ENCODE measurements at regions not wholly inside any gene's neighbourhood (a gene's known extent, or its start where the extent isn't known, plus 50 kb on each side); places are given as distances from the start of the nearest gene placed in this dataset.
"Not testable (repeated sequence)": the region's sequence is repeated elsewhere in the genome, so short reads cannot be mapped to it uniquely, and the experiment has no call there.

GRCh38 chr6:87754828-87755227, 52.8 kb upstream of the AKIRIN2 start:
- Histone ChIP-seq H4K20me1 (ENCODE audit: insufficient read depth) (no peaks in the 10 kb centered on the region), H3K4me2 (ENCODE audit: low read length) (no peak overlapping the region), H3K4me3 (ENCODE audit: low read length) (no peak overlapping the region), H3K79me2 (replicated peaks; ENCODE audit: insufficient read depth, low read length) (no peaks in the 10 kb centered on the region), H3K9me2 (ENCODE audit: insufficient read depth, low read length) (no peaks in the 10 kb centered on the region), H3K36me3 (ENCODE audit: insufficient read depth, low read length) (no peaks in the 10 kb centered on the region), H2AFZ (ENCODE audit: low read depth, low read length) (no peak overlapping the region), H3F3A (ENCODE audit: insufficient read depth, low read length, poor library complexity, severe bottlenecking) (no peaks in the 10 kb centered on the region), H3K9me3 (ENCODE audit: low read length) (no peaks in the 10 kb centered on the region), H3K27me3 (ENCODE audit: insufficient read depth, low read depth, low read length) (no peaks in the 10 kb centered on the region), H3K27ac (ENCODE audit: low read length) (no peak overlapping the region), H3K9ac (ENCODE audit: low read length) (no peak overlapping the region)
- TF ChIP-seq CTCF (IDR thresholded peaks at IDR 0.05; ENCODE audit: poor library complexity, severe bottlenecking), result no peak
- TF ChIP-seq RAD21 (conservative IDR thresholded peaks at IDR 0.05), result no peak
- no peak for TF ChIP-seq EP300 (conservative IDR thresholded peaks at IDR 0.05; ENCODE audit: poor library complexity, severe bottlenecking)
- TF ChIP-seq SMC3 (conservative IDR thresholded peaks at IDR 0.05; ENCODE audit: poor library complexity), result no peak

- no peak overlapping the region for H3K4me3 ChIP-seq (ENCODE audit: low read length)
- no peak overlapping the region for H3K4me2 ChIP-seq (ENCODE audit: low read length)
- H3K27me3 ChIP-seq (ENCODE audit: insufficient read depth, low read depth, low read length), result no peaks in the 10 kb centered on the region
- no peaks in the 10 kb centered on the region for H3K79me2 ChIP-seq (replicated peaks; ENCODE audit: insufficient read depth, low read length)
- no peaks in the 10 kb centered on the region for H3K9me2 ChIP-seq (ENCODE audit: insufficient read depth, low read length)
- no peak overlapping the region for H3K9ac ChIP-seq (ENCODE audit: low read length)
- no peaks in the 10 kb centered on the region for H3K9me3 ChIP-seq (ENCODE audit: low read length)
- no peaks in the 10 kb centered on the region for H4K20me1 ChIP-seq (ENCODE audit: insufficient read depth)
- no peak for TF ChIP-seq POLR2AphosphoS5 (IDR thresholded peaks at IDR 0.05)
- no peak for TF ChIP-seq SMC3 (conservative IDR thresholded peaks at IDR 0.05; ENCODE audit: poor library complexity)
- TF ChIP-seq RAD21 (conservative IDR thresholded peaks at IDR 0.05), result no peak
- no peak for TF ChIP-seq CTCF (IDR thresholded peaks at IDR 0.05; ENCODE audit: poor library complexity, severe bottlenecking)
- no peak for TF ChIP-seq TAF1 (IDR thresholded peaks at IDR 0.05; ENCODE audit: low read depth)
- TF ChIP-seq MXI1 (conservative IDR thresholded peaks at IDR 0.05; ENCODE audit: poor library complexity, severe bottlenecking), result no peak
- TF ChIP-seq EZH2 (IDR thresholded peaks at IDR 0.05; ENCODE audit: borderline replicate concordance, insufficient read depth, low read length, poor library complexity, severe bottlenecking), result no peak
- TF ChIP-seq REST (IDR thresholded peaks at IDR 0.05; ENCODE audit: borderline replicate concordance), result no peak
- no peak for TF ChIP-seq EP300 (conservative IDR thresholded peaks at IDR 0.05; ENCODE audit: poor library complexity, severe bottlenecking)
- H3K27ac ChIP-seq (ENCODE audit: low read length), result no peak overlapping the region
- H3F3A ChIP-seq (ENCODE audit: insufficient read depth, low read length, poor library complexity, severe bottlenecking), result no peaks in the 10 kb centered on the region
- no peaks in the 10 kb centered on the region for H3K36me3 ChIP-seq (ENCODE audit: insufficient read depth, low read length)
- no peak overlapping the region for H2AFZ ChIP-seq (ENCODE audit: low read depth, low read length)
Observed at GRCh38 chr6:87753131-87753685, 51.2 kb upstream of the AKIRIN2 start.

- not testable (repeated sequence) for H3K4me3 ChIP-seq (ENCODE audit: low read length); H3K9me2 ChIP-seq (ENCODE audit: insufficient read depth, low read length); H3K9me3 ChIP-seq (ENCODE audit: low read length); H3K9ac ChIP-seq (ENCODE audit: low read length); H3K79me2 ChIP-seq (replicated peaks; ENCODE audit: insufficient read depth, low read length); H3K36me3 ChIP-seq (ENCODE audit: insufficient read depth, low read length); H4K20me1 ChIP-seq (ENCODE audit: insufficient read depth); H3K27ac ChIP-seq (ENCODE audit: low read length); H2AFZ ChIP-seq (ENCODE audit: low read depth, low read length); H3K27me3 ChIP-seq (ENCODE audit: insufficient read depth, low read depth, low read length); H3F3A ChIP-seq (ENCODE audit: insufficient read depth, low read length, poor library complexity, severe bottlenecking); H3K4me2 ChIP-seq (ENCODE audit: low read length)
Observed at GRCh38 chr6:87752503-87752902, 50.5 kb upstream of the AKIRIN2 start.

All from neural cell (in vitro differentiated cells).